IPS-18a (cell line): ENCODE measurements at regions not wholly inside any gene's neighbourhood (a gene's known extent, or its start where the extent isn't known, plus 50 kb on each side); places are given as distances from the start of the nearest gene placed in this dataset.
"Not testable (repeated sequence)": the region's sequence is repeated elsewhere in the genome, so short reads cannot be mapped to it uniquely, and the experiment has no call there.

Experiments
- H3K27ac ChIP-seq: one replicate; pipeline ENCODE4 v1.5.1; 2013; ENCODE audit warnings: low read length
- H3K27me3 ChIP-seq: one replicate; pipeline ENCODE4 v1.6.1; 2013; ENCODE audit warnings: mild to moderate bottlenecking, low read length; ENCODE audit not compliant: control insufficient read depth, insufficient read depth
- H3K36me3 ChIP-seq: one replicate; pipeline ENCODE4 v1.6.1; 2013; ENCODE audit warnings: low read depth, low read length; ENCODE audit not compliant: control insufficient read depth
- H3K4me1 ChIP-seq: one replicate; pipeline ENCODE4 v1.6.1; 2013; ENCODE audit warnings: low read depth, low read length; ENCODE audit not compliant: control insufficient read depth
- H3K4me3 ChIP-seq: one replicate; pipeline ENCODE4 v1.5.1; 2013; ENCODE audit warnings: low read length
- H3K9ac ChIP-seq: one replicate; pipeline ENCODE4 v1.6.1; 2013; ENCODE audit warnings: mild to moderate bottlenecking, low read length, moderate library complexity
- H3K9me3 ChIP-seq: one replicate; pipeline ENCODE4 v1.6.1; 2013; ENCODE audit warnings: low read depth, low read length; ENCODE audit not compliant: control insufficient read depth

- Histone ChIP-seq H3K36me3 (no peaks in the 10 kb centered on the region), H3K9ac (no peak overlapping the region), H3K9me3 (no peaks in the 10 kb centered on the region), H3K4me1 (no peaks in the 10 kb centered on the region), H3K27me3 (no peaks in the 10 kb centered on the region), H3K27ac (no peak overlapping the region), H3K4me3 (no peak overlapping the region)
Measured at GRCh38 chr2:228359473-228359872, 178.0 kb upstream of the SPHKAP start.

GRCh38 chr2:228355897-228356296, 174.4 kb upstream of the SPHKAP start:
- H3K4me1 ChIP-seq = no peaks in the 10 kb centered on the region
- no peaks in the 10 kb centered on the region for H3K9me3 ChIP-seq
- no peaks in the 10 kb centered on the region for H3K27me3 ChIP-seq
- no peak overlapping the region for H3K9ac ChIP-seq
- H3K36me3 ChIP-seq = no peaks in the 10 kb centered on the region
- no peak overlapping the region for H3K27ac ChIP-seq
- no peak overlapping the region for H3K4me3 ChIP-seq

GRCh38 chr2:228352980-228353379, 171.5 kb upstream of the SPHKAP start:
- not testable (repeated sequence) for H3K9ac ChIP-seq, H3K27ac ChIP-seq, H3K27me3 ChIP-seq, H3K4me3 ChIP-seq, H3K4me1 ChIP-seq, H3K9me3 ChIP-seq, H3K36me3 ChIP-seq

- H3K9ac ChIP-seq = no peak overlapping the region
- H3K4me1 ChIP-seq = no peaks in the 10 kb centered on the region
- no peaks in the 10 kb centered on the region for H3K9me3 ChIP-seq
Measured at GRCh38 chr2:228352048-228352447, 170.6 kb upstream of the SPHKAP start.

GRCh38 chr2:228348516-228349064, 167.1 kb upstream of the SPHKAP start:
- Histone ChIP-seq H3K9ac (no peak overlapping the region), H3K27ac (no peak overlapping the region), H3K36me3 (no peaks in the 10 kb centered on the region), H3K9me3 (no peaks in the 10 kb centered on the region), H3K4me1 (no peaks in the 10 kb centered on the region), H3K27me3 (no peaks in the 10 kb centered on the region), H3K4me3 (no peak overlapping the region)

More at GRCh38 chr2:228352048-228352447, 170.6 kb upstream of the SPHKAP start:
- Histone ChIP-seq H3K4me3 (no peak overlapping the region), H3K27ac (no peak overlapping the region), H3K36me3 (no peaks in the 10 kb centered on the region), H3K27me3 (no peaks in the 10 kb centered on the region)

GRCh38 chr2:228344531-228344930, 163.0 kb upstream of the SPHKAP start:
- H3K9ac ChIP-seq = no peak overlapping the region
- no peaks in the 10 kb centered on the region for H3K4me1 ChIP-seq
- H3K9me3 ChIP-seq = peaks cover 3% of the 10 kb centered on the region
- no peak overlapping the region for H3K27ac ChIP-seq
- no peaks in the 10 kb centered on the region for H3K27me3 ChIP-seq
- no peaks in the 10 kb centered on the region for H3K36me3 ChIP-seq
- H3K4me3 ChIP-seq = no peak overlapping the region

GRCh38 chr2:228339525-228339924, 158.0 kb upstream of the SPHKAP start:
- no peak overlapping the region for H3K27ac ChIP-seq
- peaks cover 3% of the 10 kb centered on the region for H3K9me3 ChIP-seq
- no peaks in the 10 kb centered on the region for H3K4me1 ChIP-seq
- no peak overlapping the region for H3K9ac ChIP-seq
- no peaks in the 10 kb centered on the region for H3K36me3 ChIP-seq
- H3K27me3 ChIP-seq = no peaks in the 10 kb centered on the region
- no peak overlapping the region for H3K4me3 ChIP-seq

- H3K4me1 ChIP-seq = no peaks in the 10 kb centered on the region
Measured at GRCh38 chr2:228334180-228334579, 152.7 kb upstream of the SPHKAP start.

GRCh38 chr2:228329282-228329681, 147.8 kb upstream of the SPHKAP start:
- Histone ChIP-seq H3K36me3 (no peaks in the 10 kb centered on the region), H3K9me3 (peaks cover 13% of the 10 kb centered on the region), H3K4me1 (no peaks in the 10 kb centered on the region), H3K27ac (no peak overlapping the region), H3K27me3 (no peaks in the 10 kb centered on the region), H3K9ac (no peak overlapping the region), H3K4me3 (no peak overlapping the region)

More at GRCh38 chr2:228334180-228334579, 152.7 kb upstream of the SPHKAP start:
- Histone ChIP-seq H3K27ac (no peak overlapping the region), H3K4me3 (no peak overlapping the region), H3K9ac (no peak overlapping the region), H3K9me3 (peaks cover 4% of the 10 kb centered on the region), H3K36me3 (no peaks in the 10 kb centered on the region), H3K27me3 (no peaks in the 10 kb centered on the region)

- Histone ChIP-seq H3K27ac (no peak overlapping the region), H3K4me3 (no peak overlapping the region), H3K4me1 (no peaks in the 10 kb centered on the region)
Measured at GRCh38 chr2:228321015-228321414, 139.5 kb upstream of the SPHKAP start.

GRCh38 chr2:228318218-228318617, 136.7 kb upstream of the SPHKAP start:
- no peaks in the 10 kb centered on the region for H3K27me3 ChIP-seq
- no peaks in the 10 kb centered on the region for H3K9me3 ChIP-seq
- no peaks in the 10 kb centered on the region for H3K36me3 ChIP-seq
- no peak overlapping the region for H3K9ac ChIP-seq
- H3K4me1 ChIP-seq = no peaks in the 10 kb centered on the region
- no peak overlapping the region for H3K4me3 ChIP-seq
- no peak overlapping the region for H3K27ac ChIP-seq

More at GRCh38 chr2:228321015-228321414, 139.5 kb upstream of the SPHKAP start:
- Histone ChIP-seq H3K9ac (no peak overlapping the region), H3K27me3 (no peaks in the 10 kb centered on the region), H3K9me3 (no peaks in the 10 kb centered on the region), H3K36me3 (no peaks in the 10 kb centered on the region)

GRCh38 chr2:228312172-228312571, 130.7 kb upstream of the SPHKAP start:
- no peaks in the 10 kb centered on the region for H3K27me3 ChIP-seq
- no peak overlapping the region for H3K27ac ChIP-seq
- H3K9ac ChIP-seq = no peak overlapping the region
- H3K36me3 ChIP-seq = no peaks in the 10 kb centered on the region
- no peak overlapping the region for H3K4me3 ChIP-seq
- H3K9me3 ChIP-seq = no peaks in the 10 kb centered on the region
- H3K4me1 ChIP-seq = no peaks in the 10 kb centered on the region
